ENCODE measurements at regions not wholly inside any gene's neighbourhood (a gene's known extent, or its start where the extent isn't known, plus 50 kb on each side); places are given as distances from the start of the nearest gene placed in this dataset.

DNA sequence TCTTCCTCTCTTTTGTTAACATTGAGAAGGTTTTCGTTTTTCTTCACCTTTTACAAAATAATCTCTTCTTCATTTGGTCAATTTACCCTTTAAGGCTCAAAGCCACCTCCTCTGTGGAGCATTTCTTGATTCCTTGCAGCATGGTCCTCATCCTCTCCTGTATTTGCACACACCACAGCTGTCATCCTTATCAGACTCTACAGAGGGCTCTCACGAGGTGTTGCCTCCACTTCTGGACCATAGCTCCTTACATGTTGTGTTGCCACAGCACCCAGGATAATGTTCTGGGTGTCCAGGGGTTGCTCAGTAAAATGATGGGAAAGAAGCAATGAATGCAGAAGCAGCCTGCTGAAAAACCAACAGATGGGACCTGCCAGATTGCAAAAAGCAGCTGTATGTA is 192.8 kb downstream of the SH2D4B start:
- ChIA-PET POLR2A (ENCODE audit: partially characterized antibody) (no interaction called here), CTCF (ENCODE audit: partially characterized antibody) (interaction anchor here (0.6 to 1.7 kb wide), 3 partner anchors 66 to 440 kb away, joined by 4 to 5 read pairs (median 4); no protein-coding TSS in a partner anchor)
- Histone ChIP-seq H3K4me3 (ENCODE audit: extremely low read depth in 1 of 4, insufficient read depth in 2 of 4, low read depth in 3 of 4, low read length in 4 of 4) (no peak overlapping the region), H2AK5ac (ENCODE audit: low read depth, low read length) (no peak overlapping the region), H3K56ac (replicated peaks; ENCODE audit: insufficient read length, low read depth, low read length) (no peak overlapping the region), H4K20me1 (replicated peaks in 1 of 2; ENCODE audit: control insufficient read depth in 1 of 2, insufficient read depth in 2 of 2, low read length in 2 of 2) (no peaks in the 10 kb centered on the region), H2BK120ac (replicated peaks; ENCODE audit: low read depth, low read length) (no peak overlapping the region), H3K23ac (ENCODE audit: insufficient read length) (no peak overlapping the region), H3K4ac (replicated peaks; ENCODE audit: insufficient read length, low read depth, low read length) (no peak overlapping the region), H2AFZ (ENCODE audit: low read length) (no peak overlapping the region), H3K79me1 (ENCODE audit: low read depth, low read length) (no peaks in the 10 kb centered on the region), H3K27me3 (replicated peaks in 1 of 4; ENCODE audit: control insufficient read depth in 3 of 4, extremely low read depth in 1 of 4, insufficient read depth in 3 of 4, low read length in 3 of 4) (no peaks in the 10 kb centered on the region), H3K14ac (ENCODE audit: insufficient read length) (no peak overlapping the region), H2BK20ac (ENCODE audit: low read length) (no peak overlapping the region), H3K9ac (replicated peaks in 1 of 4; ENCODE audit: extremely low read depth in 1 of 4, low read depth in 3 of 4, low read length in 3 of 4) (no peak overlapping the region), H2BK12ac (ENCODE audit: low read depth, low read length) (no peak overlapping the region), H3K4me2 (ENCODE audit: insufficient read depth in 1 of 2, low read depth in 2 of 2, low read length in 2 of 2) (no peak overlapping the region), H4K8ac (ENCODE audit: extremely low read depth, insufficient read depth, low read length) (no peak overlapping the region), H3K9me3 (ENCODE audit: insufficient read depth in 2 of 2, low read depth in 1 of 2, low read length in 1 of 2) (peaks cover 0 to 3% of the 10 kb centered on the region in 2 experiments; a peak in 1 of 4 replicates), H3K23me2 (ENCODE audit: low read depth, low read length) (no peaks in the 10 kb centered on the region), H2BK5ac (ENCODE audit: low read depth, low read length) (no peak overlapping the region), H3K79me2 (ENCODE audit: control insufficient read depth in 1 of 2, insufficient read depth in 2 of 2, low read length in 2 of 2) (no peaks in the 10 kb centered on the region), H4K91ac (replicated peaks; ENCODE audit: insufficient read length, low read length) (no peak overlapping the region), H3K27ac (ENCODE audit: low read depth, low read length) (no peak overlapping the region), H4K5ac (ENCODE audit: insufficient read length, low read depth, low read length) (no peak overlapping the region), H3K18ac (ENCODE audit: extremely low read depth, low read length) (no peak overlapping the region), H3K36me3 (ENCODE audit: control insufficient read depth in 2 of 4, insufficient read depth in 4 of 4, low read length in 3 of 4) (peaks cover 0 to 6% (median 0%) of the 10 kb centered on the region in 4 experiments; a peak in 1 of 8 replicates), H2BK15ac (ENCODE audit: low read length) (no peak overlapping the region), H3K4me1 (replicated peaks in 1 of 4; ENCODE audit: control insufficient read depth in 3 of 4, insufficient read depth in 4 of 4, low read length in 3 of 4) (peaks cover 0 to 3% (median 0%) of the 10 kb centered on the region in 4 experiments; a peak in 1 of 7 replicates)
- no peak for DNase-seq (ENCODE audit: low read depth in 1 of 2, low spot score in 2 of 2)
- 89% methylated on average over 2 of the region's 2 CpGs; no CpG with 5 or more reads in 1 of the 2 experiments for WGBS, 2 experiments (ENCODE audit: extremely low coverage in 1 of 2, insufficient coverage in 1 of 2, insufficient read length in 1 of 2, insufficient replicate concordance in 2 of 2, low coverage in 1 of 2, low lambda C conversion rate in 2 of 2, missing lambda C conversion rate in 1 of 2)
- no peak for FAIRE-seq
- TF ChIP-seq RBBP5 (IDR thresholded peaks at IDR 0.05; ENCODE audit: borderline replicate concordance, low read depth, low read length) = no peak
- no peak for TF ChIP-seq CBX5 (IDR thresholded peaks at IDR 0.05; ENCODE audit: low read depth, low read length)
- TF ChIP-seq SRF (IDR thresholded peaks at IDR 0.05; ENCODE audit: low read depth, low read length) = no peak
- no peak for TF ChIP-seq SP4 (IDR thresholded peaks at IDR 0.05; ENCODE audit: low read length)
- no peak for TF ChIP-seq ZNF274 (IDR thresholded peaks at IDR 0.05; ENCODE audit: borderline replicate concordance, extremely low read depth, low read length)
- no peak for TF ChIP-seq CTBP2 (IDR thresholded peaks at IDR 0.05; ENCODE audit: borderline replicate concordance, insufficient read depth, insufficient read length, low read length)
- TF ChIP-seq, protein P1, sequence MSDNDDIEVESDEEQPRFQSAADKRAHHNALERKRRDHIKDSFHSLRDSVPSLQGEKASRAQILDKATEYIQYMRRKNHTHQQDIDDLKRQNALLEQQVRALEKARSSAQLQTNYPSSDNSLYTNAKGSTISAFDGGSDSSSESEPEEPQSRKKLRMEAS (IDR thresholded peaks at IDR 0.05) = no peak
- no peak for TF ChIP-seq YY1 (IDR thresholded peaks at IDR 0.05; ENCODE audit: low read depth, low read length)
- TF ChIP-seq JUN (IDR thresholded peaks at IDR 0.05; ENCODE audit: low read depth, low read length) = no peak
- no peak for TF ChIP-seq HDAC2 (IDR thresholded peaks at IDR 0.05; ENCODE audit: borderline replicate concordance in 1 of 2, low read depth in 2 of 2, low read length in 2 of 2)
- TF ChIP-seq KDM1A (IDR thresholded peaks at IDR 0.05; ENCODE audit: borderline replicate concordance, low read length) = no peak
- TF ChIP-seq, protein P2, sequence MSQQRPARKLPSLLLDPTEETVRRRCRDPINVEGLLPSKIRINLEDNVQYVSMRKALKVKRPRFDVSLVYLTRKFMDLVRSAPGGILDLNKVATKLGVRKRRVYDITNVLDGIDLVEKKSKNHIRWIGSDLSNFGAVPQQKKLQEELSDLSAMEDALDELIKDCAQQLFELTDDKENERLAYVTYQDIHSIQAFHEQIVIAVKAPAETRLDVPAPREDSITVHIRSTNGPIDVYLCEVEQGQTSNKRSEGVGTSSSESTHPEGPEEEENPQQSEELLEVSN (IDR thresholded peaks at IDR 0.05) = no peak
- no peak for TF ChIP-seq EGR1 (IDR thresholded peaks at IDR 0.05; ENCODE audit: borderline replicate concordance, low read depth, low read length)
